Heart left ventricle (tissue), 16 donors: ENCODE measurements at regions not wholly inside any gene's neighbourhood (a gene's known extent, or its start where the extent isn't known, plus 50 kb on each side); places are given as distances from the start of the nearest gene placed in this dataset.
A peak's percentile ranks its signal among the peaks of the same experiment; 100 is the strongest.

Experiments
- ATAC-seq, 4 donors: fragments of 200-7000 bp; cut with Tn5 transposase; one replicate each; pipeline ENCODE4 v1.9.1; 2020 to 2022; ENCODE audit warnings: moderate library complexity in 4 of 4, mild to moderate bottlenecking in 3 of 4, moderate number of reproducible peaks in 1 of 4
- DNase-seq, 5 donors: peaks; one replicate each; pipeline ENCODE4 v3.0.0-alpha.2; 2020
- H3K27ac ChIP-seq, 12 donors: fragments of 200-600 bp; sonication (generic) in 4 of 12; one replicate each; pipeline versions ENCODE4 v1.5.0 to v1.8.0; 2016 to 2022; ENCODE audit warnings: mild to moderate bottlenecking in 2 of 12
- H3K27me3 ChIP-seq, 9 donors: fragments of 200-600 bp; sonication (generic) in 2 of 9; one replicate each; pipeline versions ENCODE4 v1.5.1 to v1.8.0; 2016 to 2022; ENCODE audit warnings: mild to moderate bottlenecking in 3 of 9
- H3K36me3 ChIP-seq, 9 donors: fragments of 200-600 bp; sonication (generic) in 2 of 9; one replicate each; pipeline versions ENCODE4 v1.5.0 to v1.8.0; 2018 to 2022; ENCODE audit warnings: mild to moderate bottlenecking in 2 of 9
- H3K4me1 ChIP-seq, 12 donors: fragments of 200-600 bp; sonication (generic) in 4 of 12; one replicate each; pipeline versions ENCODE4 v1.5.0 to v1.8.0; 2016 to 2022; ENCODE audit warnings: mild to moderate bottlenecking in 3 of 12
- H3K4me3 ChIP-seq, 12 donors: fragments of 200-600 bp; sonication (generic) in 4 of 12; one replicate each; pipeline versions ENCODE4 v1.5.0 to v1.8.0; 2017 to 2022; ENCODE audit warnings: mild to moderate bottlenecking in 9 of 12, moderate library complexity in 4 of 12
- H3K9me3 ChIP-seq, 12 donors: fragments of 200-600 bp; sonication (generic) in 4 of 12; one replicate each; pipeline versions ENCODE4 v1.5.0 to v1.8.0; 2016 to 2022; ENCODE audit warnings: mild to moderate bottlenecking in 1 of 12
- POLR2A ChIP-seq, 2 donors: fragments of 450-650 bp; IDR thresholded peaks; one replicate each; pipeline ENCODE4 v1.6.1; 2017; ENCODE audit warnings: antibody characterized with exemption in 2 of 2, mild to moderate bottlenecking in 2 of 2, moderate library complexity in 2 of 2
- whole genome bisulfite sequencing, 4 donors: extraction: QIAGEN DNeasy Blood & Tissue Kit in 2 of 4; methylation state at CpG; one replicate each; pipeline versions ENCODE4 v1.1.5 to v1.1.7; 2013 to 2018; 5-methylcytosine and 5-hydroxymethylcytosine counted together
- intact Hi-C, 10 donors: fragments of 100-400 bp; cut with DNase I; formaldehyde crosslinking; loops; one replicate each; pipeline versions ENCODE4 v1.11.1 to v1.14.2; 2022
- TF ChIP-seq, protein P1 (sequence below), 12 donors: fragments of 200-600 bp; sonication (generic) in 4 of 12; IDR thresholded peaks; one replicate each; pipeline versions ENCODE4 v1.5.0 to v1.8.0; 2018 to 2022; ENCODE audit warnings: antibody characterized with exemption in 12 of 12, mild to moderate bottlenecking in 5 of 12
- donor health status: ischemic (EF 13 %, LVEDD 7.1; RV severe dilation, severe dysfunction).
- donor health status: healthy with polysubstance abuse.
- donor health status: DM: no; HTN: yes; CAD: no.
- donor health status: DM: no; HTN: no; CAD: no.
- donor health status: ischemic (EF 25% LVEDD 6.9; RV normal size, moderate dysfunction).
- donor health status: ischemic (EF 25% LVEDD 5.7; RV mildly dilated, moderate dysfunction).
- donor health status: healthy.
- donor health status: DM: yes; HTN: yes; CAD: no.
- donor health status: ischemic (EF 35%, LVEDD 5.7; RV mildly dilated, moderate dysfunction).
- donor health status: nonischemic (EF 11% LVEDD 7.7; RV severe dilation, severe dysfunction).
- donor health status: DM: yes; HTN: yes; CAD: no.
- donor health status: PGD.
- donor health status: ischemic (EF 29% LVEDD 5.4; RV normal size, mild dysfunction).
- donor health status: nonischemic (EF 23%, LVEDD 6.1; RV moderate dilation, normal function).

DNA sequence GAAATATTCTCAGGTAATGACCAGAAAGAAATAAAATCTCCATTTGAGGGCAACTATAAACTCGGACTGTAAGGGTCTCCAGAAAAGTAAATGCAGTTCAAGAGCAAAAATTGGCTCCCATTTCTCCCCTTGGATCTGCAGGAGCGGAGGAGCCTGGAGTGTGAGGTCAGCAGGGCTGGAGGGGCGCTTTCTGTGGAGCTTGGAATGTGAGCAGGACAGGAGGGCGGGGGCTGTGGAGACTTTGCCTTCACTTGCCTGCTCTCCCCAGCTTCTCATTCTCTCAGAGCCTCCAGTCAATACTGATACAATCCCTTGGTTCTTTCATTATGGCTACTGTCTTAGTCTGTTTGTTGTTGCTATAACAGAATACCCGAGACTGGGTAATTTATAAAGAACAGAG lies 162.8 kb upstream of the ANKH start:
- Histone ChIP-seq H3K4me1 (peaks cover 0 to 7% (median 0%) of the 10 kb centered on the region in 12 donors), H3K4me3 (no peak overlapping the region), H3K27ac (no peak overlapping the region), H3K36me3 (no peaks in the 10 kb centered on the region), H3K9me3 (peaks cover 0 to 18% (median 3%) of the 10 kb centered on the region in 12 donors), H3K27me3 (no peaks in the 10 kb centered on the region)
- 77 to 88% (median 83%) methylated on average over 5 of the region's 5 CpGs for WGBS, 4 donors
- TF ChIP-seq, protein P1, sequence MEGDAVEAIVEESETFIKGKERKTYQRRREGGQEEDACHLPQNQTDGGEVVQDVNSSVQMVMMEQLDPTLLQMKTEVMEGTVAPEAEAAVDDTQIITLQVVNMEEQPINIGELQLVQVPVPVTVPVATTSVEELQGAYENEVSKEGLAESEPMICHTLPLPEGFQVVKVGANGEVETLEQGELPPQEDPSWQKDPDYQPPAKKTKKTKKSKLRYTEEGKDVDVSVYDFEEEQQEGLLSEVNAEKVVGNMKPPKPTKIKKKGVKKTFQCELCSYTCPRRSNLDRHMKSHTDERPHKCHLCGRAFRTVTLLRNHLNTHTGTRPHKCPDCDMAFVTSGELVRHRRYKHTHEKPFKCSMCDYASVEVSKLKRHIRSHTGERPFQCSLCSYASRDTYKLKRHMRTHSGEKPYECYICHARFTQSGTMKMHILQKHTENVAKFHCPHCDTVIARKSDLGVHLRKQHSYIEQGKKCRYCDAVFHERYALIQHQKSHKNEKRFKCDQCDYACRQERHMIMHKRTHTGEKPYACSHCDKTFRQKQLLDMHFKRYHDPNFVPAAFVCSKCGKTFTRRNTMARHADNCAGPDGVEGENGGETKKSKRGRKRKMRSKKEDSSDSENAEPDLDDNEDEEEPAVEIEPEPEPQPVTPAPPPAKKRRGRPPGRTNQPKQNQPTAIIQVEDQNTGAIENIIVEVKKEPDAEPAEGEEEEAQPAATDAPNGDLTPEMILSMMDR (IDR thresholded peaks at IDR 0.05): no peak
- TF ChIP-seq POLR2A (IDR thresholded peaks at IDR 0.05): no peak
- DNase-seq: no peak
- ATAC-seq: no peak
- intact Hi-C loops: no loop called here

DNA sequence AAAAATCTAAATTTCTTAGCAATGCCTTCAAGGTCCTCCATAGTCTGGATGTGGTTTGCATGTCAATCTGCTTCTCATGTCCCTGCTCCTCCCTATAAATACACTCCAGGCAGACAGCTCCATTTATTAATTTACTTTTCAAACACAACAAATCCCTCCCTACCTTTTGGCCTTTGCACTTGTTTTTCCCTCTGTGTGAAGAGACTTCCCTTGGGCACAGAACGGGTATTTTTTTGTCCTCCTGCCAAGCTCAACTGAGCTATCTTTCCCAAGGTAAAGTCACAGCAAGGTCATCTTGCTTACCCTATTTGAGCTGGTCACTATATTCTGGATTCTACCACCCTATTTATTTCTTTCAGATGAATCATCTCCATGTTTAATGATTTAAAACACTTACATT lies 159.6 kb upstream of the ANKH start:
- WGBS, 4 donors: 24 to 28% (median 26%) methylated on average over 1 of the region's 1 CpG
- intact Hi-C loops: no loop called here
- H3K9me3 ChIP-seq: no peaks in the 10 kb centered on the region
- ATAC-seq (peak; percentile 76 to 85 (median 83)), DNase-seq (peak in 1 of 5 donors; percentile 29)
- peak overlapping the region in 5 of 12 donors; percentile 2 to 28 (median 16) for H3K27ac ChIP-seq
- peaks cover 0 to 7% (median 0%) of the 10 kb centered on the region in 12 donors for H3K4me1 ChIP-seq
- no peak for TF ChIP-seq POLR2A (IDR thresholded peaks at IDR 0.05)
- TF ChIP-seq, protein P1 (IDR thresholded peaks at IDR 0.05): no peak
- no peak overlapping the region for H3K4me3 ChIP-seq
- H3K36me3 ChIP-seq: no peaks in the 10 kb centered on the region
- no peaks in the 10 kb centered on the region for H3K27me3 ChIP-seq

DNA sequence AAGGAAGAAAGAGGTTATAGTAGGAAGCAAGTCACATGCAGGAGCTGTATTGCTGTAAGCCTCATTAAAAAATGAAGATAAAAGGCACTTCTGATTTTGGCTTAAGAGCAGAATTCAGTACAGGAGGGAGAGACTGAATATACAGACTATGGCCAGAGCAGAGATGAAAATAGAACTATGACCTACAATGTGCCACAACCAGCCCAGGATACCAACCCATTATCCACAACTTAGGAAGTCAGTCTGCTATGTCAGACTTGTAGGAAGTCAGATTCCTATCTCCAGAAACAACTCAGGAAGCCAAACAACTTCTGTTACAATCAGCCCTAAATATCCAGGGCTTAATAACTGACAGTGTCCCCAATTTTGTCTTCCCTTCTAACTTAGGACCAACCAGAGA lies 156.2 kb upstream of the ANKH start:
- intact Hi-C loops: no loop called here
- Histone ChIP-seq H3K27me3 (no peaks in the 10 kb centered on the region), H3K9me3 (peaks cover 0 to 3% (median 0%) of the 10 kb centered on the region in 12 donors), H3K4me1 (peaks cover 0 to 7% (median 0%) of the 10 kb centered on the region in 12 donors), H3K27ac (no peak overlapping the region), H3K36me3 (no peaks in the 10 kb centered on the region), H3K4me3 (no peak overlapping the region)
- DNase-seq (no peak), ATAC-seq (peak in 1 of 4 donors; percentile 45)
- TF ChIP-seq POLR2A (IDR thresholded peaks at IDR 0.05): no peak
- TF ChIP-seq, protein P1 (IDR thresholded peaks at IDR 0.05): no peak

DNA sequence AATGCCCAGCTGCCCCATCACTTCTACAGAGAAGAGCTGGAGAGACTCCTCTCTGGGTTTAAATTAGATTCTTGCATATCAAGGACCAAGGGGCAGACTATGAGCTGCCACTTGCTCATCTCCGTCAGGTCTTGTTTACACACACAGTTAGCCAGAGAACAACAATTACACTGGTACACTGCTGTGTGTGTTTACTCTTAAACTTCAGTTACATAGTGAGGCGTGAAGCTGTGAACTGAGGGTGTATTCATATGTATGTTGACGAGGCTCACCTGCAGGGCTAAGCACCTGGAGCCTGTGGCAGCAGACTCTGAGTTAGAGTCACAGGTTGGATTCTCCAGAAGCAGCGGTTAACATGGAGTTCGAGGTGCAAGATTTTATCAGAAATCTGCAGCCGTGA lies 155.4 kb upstream of the ANKH start:
- TF ChIP-seq, protein P1 (IDR thresholded peaks at IDR 0.05): no peak
- no peak for TF ChIP-seq POLR2A (IDR thresholded peaks at IDR 0.05)
- WGBS, 4 donors: 78 to 83% (median 79%) methylated on average over 6 of the region's 6 CpGs
- Histone ChIP-seq H3K4me3 (no peak overlapping the region), H3K4me1 (peaks cover 0 to 7% (median 2%) of the 10 kb centered on the region in 12 donors), H3K27me3 (no peaks in the 10 kb centered on the region), H3K36me3 (no peaks in the 10 kb centered on the region), H3K9me3 (peaks cover 0 to 3% (median 0%) of the 10 kb centered on the region in 12 donors), H3K27ac (no peak overlapping the region)
- intact Hi-C loops: no loop called here
- ATAC-seq: no peak
- DNase-seq: no peak
